HG03558 (cell line): ENCODE measurements at regions not wholly inside any gene's neighbourhood (a gene's known extent, or its start where the extent isn't known, plus 50 kb on each side); places are given as distances from the start of the nearest gene placed in this dataset.
"Not testable (repeated sequence)": the region's sequence is repeated elsewhere in the genome, so short reads cannot be mapped to it uniquely, and the experiment has no call there.

ENCODE experiments used
- ATAC-seq: cut with Tn5 transposase; IDR thresholded peaks from one replicate; pipeline ENCODE4 v1.9.1; 2021; ENCODE audit warnings: moderate number of reproducible peaks; ENCODE audit not compliant: unreplicated experiment; ENCODE audit errors: extremely low read depth

GRCh38 chr6:144920391-144920961, 635.3 kb downstream of the UTRN start:
- ATAC-seq, result no peak

GRCh38 chr6:144921206-144921975, 636.3 kb downstream of the UTRN start:
- no peak for ATAC-seq

- no peak for ATAC-seq
Observed at GRCh38 chr6:144922120-144922722, 637.1 kb downstream of the UTRN start.

GRCh38 chr6:144922771-144923490, 637.8 kb downstream of the UTRN start:
- not testable (repeated sequence) for ATAC-seq

- ATAC-seq, result not testable (repeated sequence)
Observed at GRCh38 chr6:144923491-144923787, 638.3 kb downstream of the UTRN start.

GRCh38 chr6:144928847-144929246, 643.7 kb downstream of the UTRN start:
- ATAC-seq, result no peak

GRCh38 chr6:144929262-144929661, 644.1 kb downstream of the UTRN start:
- ATAC-seq, result no peak

GRCh38 chr6:144931172-144932035, 646.3 kb downstream of the UTRN start:
- ATAC-seq, result no peak

- ATAC-seq, result no peak
Observed at GRCh38 chr6:144932621-144933020, 647.5 kb downstream of the UTRN start.

GRCh38 chr6:144935181-144935580, 650.0 kb downstream of the UTRN start:
- no peak for ATAC-seq

GRCh38 chr6:144935661-144936060, 650.5 kb downstream of the UTRN start:
- no peak for ATAC-seq

- ATAC-seq, result no peak
Observed at GRCh38 chr6:144936764-144937163, 651.6 kb downstream of the UTRN start.

- no peak for ATAC-seq
Observed at GRCh38 chr6:144939921-144940320, 654.8 kb downstream of the UTRN start.

GRCh38 chr6:144944106-144944505, 659.0 kb downstream of the UTRN start:
- ATAC-seq, result no peak

GRCh38 chr6:144947398-144947976, 662.4 kb downstream of the UTRN start:
- ATAC-seq, result no peak

- ATAC-seq, result no peak
Observed at GRCh38 chr6:144951730-144952437, 666.7 kb downstream of the UTRN start.

GRCh38 chr6:144952456-144953240, 667.5 kb downstream of the UTRN start:
- ATAC-seq, result no peak

GRCh38 chr6:144953552-144954240, 668.6 kb downstream of the UTRN start:
- no peak for ATAC-seq
